PFSK-1 (cell line): ENCODE measurements at regions not wholly inside any gene's neighbourhood (a gene's known extent, or its start where the extent isn't known, plus 50 kb on each side); places are given as distances from the start of the nearest gene placed in this dataset.

ENCODE experiments used
- FOXP2 ChIP-seq: optimal IDR thresholded peaks from 2 replicates; pipeline ENCODE3; 2011; ENCODE audit warnings: borderline replicate concordance, control low read depth, inconsistent platforms; ENCODE audit not compliant: insufficient read depth; ENCODE audit errors: extremely low read length, extremely low read depth
- POLR2AphosphoS5 ChIP-seq: IDR thresholded peaks from 2 replicates; pipeline ENCODE4 v1.6.1; 2012; ENCODE audit warnings: low read depth, mild to moderate bottlenecking, control low read depth, low read length, moderate library complexity
- SIN3A ChIP-seq: IDR thresholded peaks from 2 replicates; pipeline ENCODE4 v1.6.1; 2012; ENCODE audit warnings: mild to moderate bottlenecking, low read length, moderate library complexity, borderline replicate concordance; ENCODE audit not compliant: insufficient read depth
- TAF1 ChIP-seq: IDR thresholded peaks from 2 replicates; pipeline ENCODE4 v1.6.1; 2012; ENCODE audit warnings: low read length, control low read depth, borderline replicate concordance; ENCODE audit not compliant: insufficient read depth
- TF ChIP-seq, protein P1 (sequence below), 2 experiments: IDR thresholded peaks; 2 replicates each; pipeline versions ENCODE4 v1.6.1 to v1.8.0; 2011 to 2012; ENCODE audit warnings: low read depth in 2 of 2, low read length in 2 of 2, control low read depth in 1 of 2, inconsistent platforms in 1 of 2, mild to moderate bottlenecking in 1 of 2, moderate library complexity in 1 of 2; ENCODE audit not compliant: insufficient read depth in 1 of 2

- TF ChIP-seq TAF1: no peak
These were observed 87.4 kb downstream of the KCNJ2 start for GRCh38 chr17:70256751-70257150.

DNA sequence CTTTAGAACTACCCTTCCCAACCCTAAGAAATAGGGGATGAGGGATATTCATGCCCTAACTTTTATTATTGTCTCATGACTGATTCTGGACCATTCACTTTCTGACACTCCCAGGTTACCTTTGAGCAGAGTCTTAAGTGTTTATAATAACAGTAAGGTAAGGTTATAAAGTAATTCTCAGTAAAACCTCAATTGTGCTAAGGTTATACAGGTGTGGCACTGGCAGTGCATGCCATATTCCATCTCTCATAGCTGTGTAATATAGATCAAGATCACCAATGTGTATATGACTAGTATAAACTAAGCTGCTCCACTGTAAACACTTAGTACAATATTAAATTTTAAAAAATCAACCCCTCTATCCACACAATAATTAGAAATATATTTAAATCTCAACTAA, 89.1 kb downstream of the KCNJ2 start:
- TF ChIP-seq FOXP2 (no peak), SIN3A (no peak), TAF1 (no peak), POLR2AphosphoS5 (no peak)
- TF ChIP-seq, protein P1, sequence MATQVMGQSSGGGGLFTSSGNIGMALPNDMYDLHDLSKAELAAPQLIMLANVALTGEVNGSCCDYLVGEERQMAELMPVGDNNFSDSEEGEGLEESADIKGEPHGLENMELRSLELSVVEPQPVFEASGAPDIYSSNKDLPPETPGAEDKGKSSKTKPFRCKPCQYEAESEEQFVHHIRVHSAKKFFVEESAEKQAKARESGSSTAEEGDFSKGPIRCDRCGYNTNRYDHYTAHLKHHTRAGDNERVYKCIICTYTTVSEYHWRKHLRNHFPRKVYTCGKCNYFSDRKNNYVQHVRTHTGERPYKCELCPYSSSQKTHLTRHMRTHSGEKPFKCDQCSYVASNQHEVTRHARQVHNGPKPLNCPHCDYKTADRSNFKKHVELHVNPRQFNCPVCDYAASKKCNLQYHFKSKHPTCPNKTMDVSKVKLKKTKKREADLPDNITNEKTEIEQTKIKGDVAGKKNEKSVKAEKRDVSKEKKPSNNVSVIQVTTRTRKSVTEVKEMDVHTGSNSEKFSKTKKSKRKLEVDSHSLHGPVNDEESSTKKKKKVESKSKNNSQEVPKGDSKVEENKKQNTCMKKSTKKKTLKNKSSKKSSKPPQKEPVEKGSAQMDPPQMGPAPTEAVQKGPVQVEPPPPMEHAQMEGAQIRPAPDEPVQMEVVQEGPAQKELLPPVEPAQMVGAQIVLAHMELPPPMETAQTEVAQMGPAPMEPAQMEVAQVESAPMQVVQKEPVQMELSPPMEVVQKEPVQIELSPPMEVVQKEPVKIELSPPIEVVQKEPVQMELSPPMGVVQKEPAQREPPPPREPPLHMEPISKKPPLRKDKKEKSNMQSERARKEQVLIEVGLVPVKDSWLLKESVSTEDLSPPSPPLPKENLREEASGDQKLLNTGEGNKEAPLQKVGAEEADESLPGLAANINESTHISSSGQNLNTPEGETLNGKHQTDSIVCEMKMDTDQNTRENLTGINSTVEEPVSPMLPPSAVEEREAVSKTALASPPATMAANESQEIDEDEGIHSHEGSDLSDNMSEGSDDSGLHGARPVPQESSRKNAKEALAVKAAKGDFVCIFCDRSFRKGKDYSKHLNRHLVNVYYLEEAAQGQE (IDR thresholded peaks at IDR 0.05; ENCODE audit: insufficient read depth in 1 of 2, low read depth in 2 of 2, low read length in 2 of 2): no peak

DNA sequence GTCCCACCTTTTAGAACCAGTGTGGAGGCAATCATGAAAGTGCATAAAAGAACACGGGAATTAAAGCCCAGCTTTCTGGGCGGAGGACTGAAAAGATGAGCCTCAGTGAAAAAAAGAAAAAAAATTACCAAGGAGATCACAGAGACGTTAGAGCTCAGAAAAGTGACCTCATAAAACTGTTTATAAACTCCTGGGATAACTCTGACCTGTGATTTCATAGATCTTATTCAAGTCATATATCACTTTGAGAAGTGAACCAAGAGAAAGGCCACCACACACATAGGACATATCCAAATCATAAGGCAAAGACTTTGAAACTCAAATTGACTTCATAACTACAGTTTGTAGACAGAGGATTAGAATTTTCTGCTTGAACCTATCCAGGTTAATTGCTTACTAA, 90.1 kb downstream of the KCNJ2 start:
- no peak for TF ChIP-seq FOXP2
- no peak for TF ChIP-seq SIN3A
- TF ChIP-seq, protein P1 (IDR thresholded peaks at IDR 0.05; ENCODE audit: insufficient read depth in 1 of 2, low read depth in 2 of 2, low read length in 2 of 2): no peak
- TF ChIP-seq TAF1: no peak
- no peak for TF ChIP-seq POLR2AphosphoS5

DNA sequence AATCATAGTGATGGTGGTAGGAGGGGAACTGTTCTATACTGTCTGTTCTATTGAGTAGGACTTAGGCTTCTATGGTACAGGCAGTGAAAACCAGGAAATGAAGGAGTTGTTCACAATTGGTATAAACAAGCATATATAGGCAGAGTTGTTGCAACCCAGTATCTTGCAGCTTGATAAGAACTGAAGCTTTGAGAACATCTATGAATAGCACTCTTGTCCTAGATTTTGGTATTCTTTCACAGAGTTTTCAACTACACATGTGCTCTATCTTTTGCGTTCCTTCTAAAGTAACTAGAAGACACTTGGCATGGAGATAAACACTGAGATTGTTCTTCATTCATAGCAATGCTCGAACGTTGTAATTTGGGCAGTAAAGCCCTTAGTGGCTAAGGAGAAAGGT, 91.8 kb downstream of the KCNJ2 start:
- TF ChIP-seq FOXP2 (no peak), SIN3A (no peak), POLR2AphosphoS5 (no peak), TAF1 (no peak)
- TF ChIP-seq, protein P1 (IDR thresholded peaks at IDR 0.05; ENCODE audit: insufficient read depth in 1 of 2, low read depth in 2 of 2, low read length in 2 of 2): no peak

- TF ChIP-seq FOXP2 (no peak), SIN3A (no peak), TAF1 (no peak), POLR2AphosphoS5 (no peak)
- TF ChIP-seq, protein P1 (IDR thresholded peaks at IDR 0.05; ENCODE audit: insufficient read depth in 1 of 2, low read depth in 2 of 2, low read length in 2 of 2): no peak
These were observed 96.1 kb downstream of the KCNJ2 start for GRCh38 chr17:70265471-70265870.
